GM19397 (cell line): ENCODE measurements at regions not wholly inside any gene's neighbourhood (a gene's known extent, or its start where the extent isn't known, plus 50 kb on each side); places are given as distances from the start of the nearest gene placed in this dataset.

Experiments used
- ATAC-seq: cut with Tn5 transposase; IDR thresholded peaks from one replicate; pipeline ENCODE4 v1.9.1; 2021; ENCODE audit warnings: mild to moderate bottlenecking, moderate library complexity; ENCODE audit not compliant: unreplicated experiment

DNA sequence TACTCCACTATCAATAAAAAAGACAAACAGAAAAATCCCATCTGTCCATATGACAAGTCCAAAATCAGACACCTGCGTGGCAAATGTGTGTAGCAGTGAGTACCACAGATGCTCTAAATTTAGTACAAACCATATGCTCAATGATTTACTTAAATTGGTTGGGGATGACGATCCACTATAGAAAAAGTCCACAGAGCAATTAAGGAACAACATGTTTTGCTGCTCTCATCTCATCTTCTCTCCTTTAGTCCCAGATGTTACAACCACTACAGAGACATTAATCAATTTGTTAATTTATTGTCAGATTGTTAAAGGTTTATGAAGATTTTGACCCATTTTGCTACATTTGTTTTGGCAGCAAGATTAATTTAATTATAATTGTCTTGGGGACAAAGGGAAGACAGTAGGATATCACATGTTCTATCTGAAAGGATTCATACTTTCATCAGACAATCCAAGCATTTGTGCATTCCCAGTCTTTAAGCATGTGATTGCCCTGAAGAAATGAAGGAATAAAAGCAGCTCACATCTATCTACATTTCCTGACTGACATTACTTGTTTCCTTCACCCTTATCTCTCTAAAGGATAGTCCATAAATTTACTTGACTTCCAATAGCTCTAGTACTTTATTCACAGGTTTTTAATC is 2268.1 kb downstream of the PCDH7 start:
- ATAC-seq, result no peak

DNA sequence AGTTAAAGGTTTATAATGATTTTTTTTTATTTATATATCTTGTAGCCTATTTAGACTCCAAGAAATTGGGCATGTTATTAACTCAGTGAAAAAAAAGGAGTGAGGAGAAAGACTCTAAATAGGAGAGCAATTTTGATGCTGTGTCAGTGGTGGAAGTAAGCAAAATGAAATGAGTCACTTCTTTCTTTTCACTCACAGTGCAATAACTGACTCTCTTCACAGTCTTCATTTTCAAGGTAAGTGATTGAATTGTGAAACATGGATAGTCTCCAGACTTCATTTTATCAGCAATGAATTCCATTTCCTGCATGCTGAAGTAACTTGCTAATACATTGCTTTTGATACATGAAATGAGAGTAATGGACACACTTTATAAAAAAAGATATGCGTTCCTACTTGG is 2271.5 kb downstream of the PCDH7 start:
- no peak for ATAC-seq

DNA sequence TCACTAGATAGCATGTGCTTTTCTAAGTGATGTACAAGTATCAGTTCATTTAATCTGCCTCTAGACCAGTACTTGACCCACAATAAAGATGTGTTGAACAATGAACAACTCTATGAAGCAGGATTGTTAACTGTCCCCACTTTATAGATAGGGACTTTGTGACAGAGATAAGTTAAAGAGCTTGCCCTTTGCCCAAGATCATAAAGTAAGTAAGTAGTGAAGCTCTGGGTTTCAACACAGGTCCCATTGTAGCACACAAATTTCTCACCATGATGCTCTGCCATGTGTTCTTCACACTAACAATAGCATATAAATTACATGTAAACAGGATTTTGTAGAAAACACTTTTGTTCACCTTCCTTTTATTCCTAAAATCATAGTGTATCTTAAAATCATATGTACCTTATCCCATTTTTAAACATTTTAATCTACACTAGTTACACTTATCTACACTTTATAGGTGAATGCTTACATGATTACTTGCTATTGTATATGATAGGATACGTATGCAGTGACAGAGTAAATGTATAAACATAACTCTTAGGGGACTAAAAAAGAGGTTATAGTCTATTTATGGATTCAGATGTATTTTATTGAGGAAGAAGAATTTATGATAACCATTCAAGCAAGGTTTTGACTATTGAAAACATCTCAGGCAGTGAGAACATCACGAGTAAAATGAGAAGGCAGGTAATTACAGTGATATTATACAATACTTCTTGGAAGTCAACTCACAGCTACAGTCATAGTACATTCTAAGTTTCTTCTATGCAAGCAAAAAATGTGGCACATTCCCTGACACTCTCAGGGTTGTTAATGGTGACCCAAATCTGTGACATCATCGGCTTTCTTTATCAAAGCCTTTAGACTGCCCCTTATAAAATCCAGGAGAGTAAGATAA is 2275.1 kb downstream of the PCDH7 start:
- no peak for ATAC-seq

DNA sequence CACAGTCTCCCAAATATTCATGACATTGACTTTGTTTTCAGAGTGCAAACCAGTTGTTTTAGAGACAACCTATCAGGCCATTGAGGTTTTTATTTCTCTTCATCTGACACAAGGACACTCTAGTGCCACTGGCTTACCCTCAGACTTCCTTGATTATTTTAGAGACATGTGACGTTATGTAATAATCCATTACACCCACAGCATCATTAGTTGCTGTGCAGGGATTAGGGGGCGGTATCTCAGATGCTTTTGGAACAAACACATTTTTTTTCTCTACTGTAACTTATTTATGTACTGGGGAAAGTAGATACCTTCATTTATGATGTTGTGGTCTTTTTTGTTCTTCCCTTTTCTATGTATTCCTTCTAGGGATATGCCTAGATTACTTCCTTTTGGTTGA is 2293.1 kb downstream of the PCDH7 start:
- ATAC-seq, result no peak

DNA sequence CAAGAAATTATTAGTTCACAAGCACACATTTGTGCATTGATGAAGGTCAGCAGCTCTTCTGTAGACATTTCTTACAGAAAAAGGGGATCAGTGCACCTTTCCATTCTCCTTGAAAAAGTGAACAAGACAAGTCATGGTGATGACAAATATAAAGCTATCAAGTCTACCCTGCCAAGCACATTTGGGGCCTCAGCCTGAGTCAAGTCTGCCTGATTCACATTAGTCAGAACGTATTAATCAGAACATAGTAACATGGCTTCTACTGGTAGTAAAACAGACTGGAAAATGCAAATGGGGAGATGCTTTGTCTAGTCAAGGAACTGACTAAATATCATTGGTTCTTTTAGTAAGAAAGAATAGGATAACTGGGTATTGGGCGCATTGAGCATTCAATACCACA is 2305.1 kb downstream of the PCDH7 start:
- no peak for ATAC-seq

DNA sequence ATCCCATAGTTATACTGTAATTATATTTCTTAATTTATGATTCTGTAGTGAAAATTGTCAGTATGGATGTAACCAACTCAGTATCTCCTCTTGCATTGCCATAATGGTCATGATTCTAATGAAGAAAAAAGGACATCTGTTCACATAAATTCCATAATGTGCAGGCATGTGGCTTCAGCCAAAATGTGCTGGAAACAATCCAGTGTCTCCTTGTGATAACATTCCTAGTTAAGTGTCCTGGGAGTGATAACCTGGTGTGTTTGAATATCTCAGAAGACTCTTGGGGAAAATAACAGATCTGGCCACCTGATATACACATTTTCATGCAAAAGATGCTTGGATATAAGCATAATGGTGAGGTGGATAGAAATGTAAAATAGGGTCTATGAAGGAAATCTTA is 2309.8 kb downstream of the PCDH7 start:
- ATAC-seq, result no peak

DNA sequence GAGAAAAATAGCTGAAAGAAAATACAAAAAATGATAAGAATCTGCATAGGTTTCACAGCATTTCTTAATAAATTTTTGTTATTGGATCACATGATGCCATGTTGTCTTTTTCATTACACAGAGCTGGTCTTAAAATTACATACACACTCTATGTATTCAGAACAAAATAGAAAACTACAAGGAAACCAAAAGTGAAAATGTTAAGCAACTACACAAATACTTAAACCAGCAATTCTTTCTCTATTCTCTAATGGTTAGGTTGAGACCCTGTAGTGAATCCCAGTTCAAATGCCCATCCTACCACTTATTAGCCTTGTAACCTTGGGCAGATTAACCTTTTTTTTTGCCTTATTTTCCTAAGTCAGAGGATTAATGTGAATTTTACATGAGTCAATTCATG is 2311.2 kb downstream of the PCDH7 start:
- ATAC-seq, result no peak

DNA sequence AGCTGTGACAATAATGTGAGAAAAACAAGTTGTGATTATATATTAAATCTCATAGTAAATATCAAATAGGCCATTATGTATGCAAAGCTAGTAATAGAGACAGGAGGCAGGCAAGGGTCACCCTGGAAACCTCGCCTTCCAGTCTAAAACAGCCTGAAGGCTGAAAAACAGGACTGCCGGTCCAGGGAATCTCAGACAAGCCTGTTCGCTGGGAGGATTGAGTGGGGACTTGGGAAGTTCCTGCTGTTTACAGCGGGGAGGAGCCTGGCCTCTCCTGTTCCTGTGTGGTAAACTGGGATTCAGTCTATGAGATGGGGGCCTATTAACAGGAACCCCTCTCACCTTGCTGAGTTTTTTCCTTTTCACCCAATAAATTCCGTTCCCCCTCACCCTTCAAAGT is 2317.3 kb downstream of the PCDH7 start:
- ATAC-seq, result no peak

DNA sequence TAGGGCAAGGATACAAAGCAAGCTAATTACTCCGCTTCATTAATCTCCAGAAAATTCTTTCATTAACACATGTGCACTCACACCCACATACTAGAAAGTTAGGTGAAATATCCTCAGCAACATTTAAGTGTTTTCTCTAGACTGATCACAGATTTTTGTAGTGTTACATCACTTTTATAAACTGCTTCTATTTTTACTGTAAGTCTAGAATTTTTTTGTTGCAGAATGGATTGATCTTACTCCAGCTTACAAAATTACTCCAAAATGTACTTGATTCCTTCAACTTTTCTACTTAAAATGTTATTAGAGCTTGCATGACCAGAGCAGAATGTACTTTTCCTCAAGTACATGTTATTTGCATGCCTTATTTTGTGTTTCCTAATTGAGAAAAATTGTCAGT is 2325.2 kb downstream of the PCDH7 start:
- no peak for ATAC-seq

DNA sequence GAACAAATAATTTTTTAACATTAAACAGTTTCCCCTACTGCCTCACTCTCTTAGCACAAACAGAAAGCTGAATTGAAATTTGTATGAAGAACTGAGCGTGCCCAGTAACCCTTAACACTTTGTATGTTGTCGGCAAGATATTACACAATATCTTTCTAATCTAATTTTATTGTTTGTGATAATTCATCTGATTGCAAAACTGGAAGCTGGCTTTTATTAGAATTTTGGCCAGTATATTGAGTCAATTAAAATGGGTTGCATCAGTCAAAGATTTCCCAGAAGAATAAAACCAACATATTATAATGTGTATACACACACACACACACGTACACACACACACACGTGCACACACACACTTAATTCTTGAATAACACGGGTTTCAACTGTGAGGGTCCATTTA is 2332.1 kb downstream of the PCDH7 start:
- ATAC-seq, result no peak

DNA sequence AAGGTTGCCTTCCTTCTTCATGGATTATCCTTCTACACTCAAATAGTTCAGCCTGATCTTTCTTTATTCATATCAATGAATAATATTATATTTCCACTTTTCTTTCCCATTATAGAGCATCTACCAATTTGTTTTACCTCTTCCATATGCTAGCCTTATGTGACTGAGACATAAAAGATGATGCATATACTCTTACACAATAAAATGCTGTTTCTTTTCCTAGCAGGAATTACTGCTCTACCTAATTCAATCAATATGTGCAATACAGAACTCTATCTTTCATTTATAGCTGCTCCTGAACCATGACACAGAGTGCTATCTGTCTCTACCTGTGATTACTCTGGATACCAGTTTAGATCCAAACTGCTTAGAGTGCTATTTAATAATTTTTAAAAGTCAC is 2334.0 kb downstream of the PCDH7 start:
- ATAC-seq, result no peak

DNA sequence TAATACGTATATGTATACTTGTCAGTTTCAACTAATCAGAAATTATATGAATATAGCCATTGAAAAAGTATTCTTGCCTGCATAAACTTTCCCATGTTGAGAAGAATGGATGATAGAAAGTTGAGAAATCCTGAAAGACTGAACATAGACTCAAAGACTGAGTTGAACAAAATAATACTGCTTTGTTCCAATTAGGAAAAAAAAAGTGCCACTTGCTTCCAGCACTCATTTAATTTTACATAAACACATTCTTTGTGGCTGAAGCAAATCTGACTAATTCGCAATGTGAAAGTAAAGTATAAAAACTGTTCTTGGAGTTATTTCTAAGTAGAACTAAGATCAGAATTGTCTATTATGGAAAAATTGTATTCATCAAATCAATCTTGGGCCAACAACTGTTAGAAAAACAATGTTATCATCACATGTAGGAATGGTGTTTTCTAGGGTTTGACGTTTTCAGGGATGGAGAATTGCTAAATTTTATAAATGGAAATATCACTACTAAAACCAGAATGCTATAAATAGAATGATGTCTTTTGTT is 2334.6 kb downstream of the PCDH7 start:
- no peak for ATAC-seq

DNA sequence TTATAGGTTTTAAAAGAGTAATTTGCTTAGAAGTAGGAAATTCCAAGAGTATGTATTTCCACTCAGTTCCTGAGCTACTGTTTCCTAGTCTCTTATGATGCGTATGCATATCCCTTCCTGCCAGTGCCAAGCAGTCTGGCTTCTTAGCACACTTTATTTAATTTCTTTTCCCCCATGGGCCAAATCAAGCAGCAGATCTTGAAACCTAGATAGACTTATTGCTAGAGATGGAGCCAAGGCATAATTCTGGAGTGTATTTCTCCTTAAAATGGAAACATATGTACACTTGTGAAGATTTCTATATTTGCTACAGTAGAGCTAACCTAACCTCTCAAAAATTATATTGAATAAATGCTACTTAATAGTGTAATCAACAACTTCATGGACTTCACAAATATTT is 2337.6 kb downstream of the PCDH7 start:
- ATAC-seq, result no peak

DNA sequence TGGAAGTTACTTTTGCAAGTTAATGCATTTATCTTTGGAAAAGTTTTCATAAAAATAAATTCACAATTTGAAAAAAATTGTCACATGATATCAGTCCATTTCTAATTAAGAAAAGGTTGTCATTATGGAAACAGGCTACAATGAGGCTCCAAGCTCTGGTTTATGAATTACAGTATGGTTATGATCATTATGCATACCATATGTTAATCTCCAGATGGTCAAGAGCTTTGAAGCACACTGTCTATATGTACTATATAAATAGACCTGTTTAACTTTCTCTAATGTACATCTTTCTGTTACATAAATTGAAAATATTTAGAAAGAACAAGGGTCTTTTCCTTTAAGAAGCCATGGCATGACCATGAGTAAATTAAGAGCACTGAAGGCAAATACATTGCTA is 2338.8 kb downstream of the PCDH7 start:
- ATAC-seq, result no peak

DNA sequence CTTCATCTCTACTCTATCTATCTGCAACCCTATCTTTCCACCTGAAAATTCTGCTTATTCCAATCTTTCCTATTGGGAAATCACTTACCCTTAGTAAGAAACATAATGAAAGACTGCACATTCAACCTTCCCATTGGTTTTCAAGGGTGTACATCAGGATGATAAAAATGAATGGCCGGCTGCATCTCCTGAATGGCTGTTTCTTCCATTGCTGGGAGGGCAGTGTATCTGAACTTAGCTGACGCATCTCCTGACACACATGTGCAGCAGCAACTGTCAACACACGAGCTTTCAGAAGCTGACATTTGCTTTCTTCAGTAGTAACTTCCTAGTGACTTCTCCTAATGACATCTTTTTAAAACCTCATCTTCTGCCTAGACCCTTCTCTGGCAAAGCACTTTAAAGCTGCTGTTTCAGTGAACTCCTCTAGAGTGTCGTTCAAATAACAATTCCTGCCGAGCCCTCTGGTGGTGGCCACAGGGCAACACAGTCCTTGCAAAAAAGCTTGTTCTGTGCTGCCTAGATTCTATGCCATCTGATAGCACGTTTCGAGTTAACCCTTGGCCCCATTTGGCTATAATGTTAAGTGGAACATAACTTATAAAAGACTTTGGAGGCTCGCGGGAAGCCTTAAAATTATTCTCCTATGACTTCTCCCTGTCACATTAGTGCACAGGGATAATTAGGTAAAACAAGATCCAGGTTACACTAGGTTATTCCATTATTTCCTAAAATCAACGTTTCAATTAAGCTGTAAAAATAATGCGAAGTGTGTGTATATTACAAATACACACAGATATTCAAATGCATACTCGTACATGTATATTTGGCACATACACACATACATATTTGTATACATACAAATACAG is 2340.7 kb downstream of the PCDH7 start:
- ATAC-seq, result peak; percentile 74

DNA sequence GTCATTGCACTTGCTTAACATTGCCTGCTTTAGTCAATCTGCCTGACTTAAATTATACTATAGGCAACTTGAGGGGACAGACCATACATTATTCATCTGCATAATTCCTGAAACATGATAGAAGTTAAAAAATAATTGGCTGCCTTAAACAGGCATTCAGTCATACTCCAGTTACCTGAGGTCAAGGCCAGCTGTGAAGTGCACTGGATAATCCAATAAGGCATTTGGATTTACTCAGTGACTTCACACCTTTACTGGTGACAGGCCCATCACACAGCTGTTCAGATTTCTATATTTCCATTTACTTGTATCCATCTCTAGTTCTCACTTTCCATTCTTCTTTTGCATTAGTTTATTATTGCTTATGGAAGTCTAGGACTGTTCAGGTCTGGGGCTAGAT is 2341.6 kb downstream of the PCDH7 start:
- no peak for ATAC-seq

DNA sequence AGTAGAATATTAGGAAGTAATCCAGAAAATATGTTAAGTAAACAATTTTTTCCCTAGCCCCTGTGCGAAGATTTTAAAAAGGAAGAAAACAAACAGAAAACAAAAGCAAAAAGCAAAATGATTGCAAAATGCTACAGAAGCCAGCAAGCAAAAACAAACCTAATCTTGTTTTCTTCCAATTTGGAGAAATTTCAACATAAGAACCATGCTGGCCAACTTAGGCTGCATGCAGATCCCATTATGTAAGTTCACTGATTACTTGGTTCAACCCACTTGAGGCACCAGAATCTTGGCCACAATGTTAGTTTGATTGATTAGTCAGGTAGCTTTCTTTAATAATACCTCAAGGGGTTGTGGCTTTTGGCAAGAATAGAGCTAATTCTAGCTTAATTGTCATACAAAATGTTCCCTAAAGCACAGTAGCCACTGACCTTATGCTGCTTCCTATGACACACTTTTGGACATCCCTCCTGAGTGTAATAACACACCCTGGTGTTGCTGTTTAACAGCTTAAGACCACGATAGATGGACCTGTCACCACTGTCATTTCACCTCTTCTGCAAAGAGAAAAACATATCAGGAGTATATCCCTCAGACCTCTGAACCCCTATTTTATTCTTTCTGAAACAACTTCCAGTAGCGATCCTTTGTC is 2342.1 kb downstream of the PCDH7 start:
- ATAC-seq, result no peak

DNA sequence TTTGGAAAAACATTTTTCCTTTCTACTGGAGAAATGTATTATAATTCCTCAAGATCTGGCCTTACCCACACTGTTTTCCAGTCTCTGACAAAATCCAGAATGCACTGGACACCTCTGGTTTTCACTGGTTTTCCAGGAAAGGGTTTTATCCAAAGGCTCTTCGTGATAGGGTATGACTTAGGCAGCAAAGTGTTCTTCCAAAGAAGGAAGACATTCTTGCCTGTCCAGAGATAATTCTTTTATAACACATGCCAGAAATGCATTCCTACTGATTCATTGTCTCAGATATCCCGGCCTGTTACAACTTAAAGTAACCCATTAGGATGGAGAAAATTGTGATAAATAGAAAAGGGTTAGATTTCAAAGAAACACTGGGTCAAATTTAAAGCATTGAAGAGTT is 2343.1 kb downstream of the PCDH7 start:
- ATAC-seq, result no peak

DNA sequence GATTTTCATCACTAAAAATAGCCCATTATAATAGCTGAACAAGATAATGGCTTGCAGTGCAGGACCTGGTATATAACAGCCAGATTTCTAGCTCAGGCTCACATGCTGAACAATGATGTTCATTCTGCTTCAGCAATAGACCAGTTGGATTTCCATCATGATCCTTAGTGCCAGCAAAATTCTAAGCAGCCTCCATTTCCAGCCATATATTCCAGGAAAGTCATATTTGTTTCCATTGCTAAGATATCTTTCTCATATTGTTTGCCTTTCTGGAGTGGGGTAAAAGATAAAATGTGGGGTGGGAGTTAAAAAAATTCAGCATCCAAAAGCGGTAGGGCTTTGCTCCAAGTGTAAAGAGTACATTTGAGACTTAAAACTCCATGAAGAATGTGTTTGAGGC is 2344.1 kb downstream of the PCDH7 start:
- ATAC-seq, result no peak

DNA sequence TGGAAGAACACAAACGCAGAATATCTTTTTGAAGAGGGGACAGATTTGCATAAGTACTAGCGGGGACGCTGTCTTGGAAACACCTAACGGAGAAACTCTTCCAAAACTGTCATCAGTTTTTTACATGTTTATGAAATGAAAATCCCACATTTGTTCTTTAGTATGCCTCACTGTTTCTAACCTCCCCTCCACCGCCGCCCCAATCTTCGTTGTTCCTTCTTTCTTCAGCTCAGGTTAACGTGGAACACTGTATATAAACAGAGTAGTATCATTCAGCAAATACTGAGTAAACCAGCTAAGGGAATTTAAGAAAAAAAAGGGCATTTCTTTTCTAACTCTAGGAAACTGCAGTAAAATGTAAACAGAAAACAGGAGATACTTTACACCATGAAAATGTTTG is 2345.6 kb downstream of the PCDH7 start:
- no peak for ATAC-seq

DNA sequence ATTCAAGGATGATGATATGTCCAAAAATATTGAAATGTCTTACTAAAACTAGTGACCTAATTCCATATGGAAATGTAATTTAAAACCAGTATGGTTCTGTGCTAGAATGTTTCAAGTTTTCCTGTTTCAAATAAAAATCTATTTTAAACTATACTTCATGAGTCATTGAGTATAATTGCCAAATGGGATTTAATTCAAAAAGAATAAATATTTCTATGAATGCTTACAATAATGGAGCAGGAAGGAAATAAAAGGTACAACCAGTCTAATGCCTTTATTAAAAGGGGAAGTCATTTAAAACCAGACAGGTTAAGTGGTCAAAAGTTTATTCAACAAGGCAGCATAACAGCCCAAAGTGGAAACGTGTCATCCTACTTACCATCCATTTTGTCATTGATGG is 2347.1 kb downstream of the PCDH7 start:
- ATAC-seq, result no peak
